ENCODE measurements at regions not wholly inside any gene's neighbourhood (a gene's known extent, or its start where the extent isn't known, plus 50 kb on each side); places are given as distances from the start of the nearest gene placed in this dataset.

DNA sequence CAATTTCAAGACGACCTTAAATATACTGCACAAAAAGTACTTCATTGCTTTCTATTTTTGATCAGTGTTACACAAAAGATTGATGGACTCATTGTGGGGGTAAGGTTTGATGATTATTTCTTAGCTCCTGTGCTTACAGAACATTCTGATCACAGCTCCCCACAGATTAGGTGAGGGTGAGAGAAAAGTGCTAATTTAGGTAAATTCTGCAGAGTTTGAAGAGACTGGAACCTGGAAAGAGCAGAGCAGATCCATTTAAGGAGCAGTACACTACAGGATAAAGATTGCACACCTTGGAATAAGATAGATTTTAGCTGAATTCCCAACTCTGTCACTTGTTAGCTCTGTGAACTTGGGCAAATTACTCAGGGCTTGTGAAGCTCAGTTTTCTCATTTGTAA is 291.9 kb upstream of the CDH7 start:
- ATAC-seq (no peak), DNase-seq (no peak)
- Histone ChIP-seq H3K4me3 (no peak overlapping the region), H3K4me1 (no peaks in the 10 kb centered on the region), H3K27ac (no peak overlapping the region), H3K27me3 (no peaks in the 10 kb centered on the region), H3K9me3 (no peaks in the 10 kb centered on the region), H3K36me3 (no peaks in the 10 kb centered on the region)
- WGBS, 2 donors, result 16 to 19% methylated on average over 1 of the region's 1 CpG
- intact Hi-C loops (cut with DNase I), result no loop called here
- TF ChIP-seq, protein P1, sequence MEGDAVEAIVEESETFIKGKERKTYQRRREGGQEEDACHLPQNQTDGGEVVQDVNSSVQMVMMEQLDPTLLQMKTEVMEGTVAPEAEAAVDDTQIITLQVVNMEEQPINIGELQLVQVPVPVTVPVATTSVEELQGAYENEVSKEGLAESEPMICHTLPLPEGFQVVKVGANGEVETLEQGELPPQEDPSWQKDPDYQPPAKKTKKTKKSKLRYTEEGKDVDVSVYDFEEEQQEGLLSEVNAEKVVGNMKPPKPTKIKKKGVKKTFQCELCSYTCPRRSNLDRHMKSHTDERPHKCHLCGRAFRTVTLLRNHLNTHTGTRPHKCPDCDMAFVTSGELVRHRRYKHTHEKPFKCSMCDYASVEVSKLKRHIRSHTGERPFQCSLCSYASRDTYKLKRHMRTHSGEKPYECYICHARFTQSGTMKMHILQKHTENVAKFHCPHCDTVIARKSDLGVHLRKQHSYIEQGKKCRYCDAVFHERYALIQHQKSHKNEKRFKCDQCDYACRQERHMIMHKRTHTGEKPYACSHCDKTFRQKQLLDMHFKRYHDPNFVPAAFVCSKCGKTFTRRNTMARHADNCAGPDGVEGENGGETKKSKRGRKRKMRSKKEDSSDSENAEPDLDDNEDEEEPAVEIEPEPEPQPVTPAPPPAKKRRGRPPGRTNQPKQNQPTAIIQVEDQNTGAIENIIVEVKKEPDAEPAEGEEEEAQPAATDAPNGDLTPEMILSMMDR (IDR thresholded peaks at IDR 0.05), result no peak

DNA sequence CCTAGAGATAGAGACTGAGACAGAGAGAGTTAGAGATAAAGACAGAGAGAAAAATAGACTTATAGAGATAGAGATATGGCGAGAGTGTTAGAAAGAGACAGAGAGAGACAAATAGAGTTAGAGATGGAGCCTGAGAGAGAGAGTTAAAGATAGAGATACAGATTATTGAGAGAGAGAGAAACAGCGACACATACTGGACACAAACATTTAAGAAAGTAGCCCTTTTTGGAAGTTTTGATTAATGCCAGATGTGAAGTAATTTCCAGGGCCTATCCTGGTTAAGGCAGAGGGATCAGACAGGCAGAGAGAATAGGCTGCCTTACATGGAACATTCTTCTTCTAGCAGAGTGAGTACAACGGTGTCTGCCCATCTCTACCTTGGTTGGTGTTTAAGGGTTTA is 311.6 kb upstream of the CDH7 start:
- H3K4me3 ChIP-seq, result no peak overlapping the region
- intact Hi-C loops (cut with DNase I), result no loop called here
- H3K27me3 ChIP-seq, result no peaks in the 10 kb centered on the region
- peaks cover 0 to 8% (median 0%) of the 10 kb centered on the region in 11 donors for H3K9me3 ChIP-seq
- TF ChIP-seq, protein P1 (IDR thresholded peaks at IDR 0.05), result peak in 1 of 9 donors; percentile 8
- no peak overlapping the region for H3K27ac ChIP-seq
- ATAC-seq (no peak), DNase-seq (no peak)
- no peaks in the 10 kb centered on the region for H3K4me1 ChIP-seq
- WGBS, 2 donors, result 52 to 54% methylated on average over 3 of the region's 3 CpGs
- H3K36me3 ChIP-seq, result no peaks in the 10 kb centered on the region

DNA sequence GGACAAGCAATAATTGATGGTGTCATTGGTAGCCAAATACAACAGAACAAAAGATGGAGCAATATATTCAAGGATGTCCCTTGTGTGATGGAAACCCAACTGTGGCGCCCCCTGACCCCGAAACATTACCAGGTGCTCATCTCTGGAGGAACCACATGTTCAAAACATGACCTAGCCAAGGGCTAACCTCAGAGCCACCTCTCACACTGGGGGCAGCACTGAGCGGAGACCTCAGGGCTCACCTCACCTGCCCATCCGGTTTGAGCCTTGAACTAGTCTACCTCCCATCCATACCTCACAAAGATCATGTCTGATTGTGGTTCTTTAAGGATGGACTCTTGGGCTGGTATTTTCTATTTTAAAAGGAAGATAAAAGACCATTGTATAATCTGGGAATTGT is 314.4 kb upstream of the CDH7 start:
- H3K4me1 ChIP-seq, result no peaks in the 10 kb centered on the region
- 88 to 90% methylated on average over 4 of the region's 4 CpGs for WGBS, 2 donors
- intact Hi-C loops (cut with DNase I), result no loop called here
- TF ChIP-seq, protein P1 (IDR thresholded peaks at IDR 0.05), result no peak
- DNase-seq (no peak), ATAC-seq (no peak)
- no peak overlapping the region for H3K27ac ChIP-seq
- no peaks in the 10 kb centered on the region for H3K36me3 ChIP-seq
- no peak overlapping the region for H3K4me3 ChIP-seq
- H3K9me3 ChIP-seq, result peaks cover 0 to 8% (median 0%) of the 10 kb centered on the region in 11 donors
- no peaks in the 10 kb centered on the region for H3K27me3 ChIP-seq

DNA sequence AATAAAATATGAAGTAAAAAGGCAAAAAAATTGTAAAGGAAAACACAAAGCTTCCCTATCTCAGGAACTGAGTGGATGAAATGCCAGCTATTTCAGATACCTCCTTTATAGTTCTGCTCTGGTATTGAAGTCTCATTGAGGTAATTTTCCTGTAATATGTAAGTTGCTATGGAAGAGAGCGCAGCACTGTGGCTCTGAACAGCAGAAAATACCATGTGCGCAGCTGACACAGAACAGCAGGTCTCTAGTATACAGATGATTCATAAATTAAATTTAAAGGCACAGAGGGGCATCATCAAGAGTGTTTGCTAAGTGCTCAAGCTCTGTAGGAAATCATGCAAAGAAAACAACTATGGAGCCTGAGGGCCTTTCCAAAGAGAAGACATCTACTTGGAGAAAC is 315.3 kb upstream of the CDH7 start:
- intact Hi-C loops (cut with DNase I), result no loop called here
- DNase-seq, result no peak
- no peaks in the 10 kb centered on the region for H3K27me3 ChIP-seq
- no peak overlapping the region for H3K4me3 ChIP-seq
- no peaks in the 10 kb centered on the region for H3K36me3 ChIP-seq
- ATAC-seq, result no peak
- WGBS, 2 donors, result 88 to 97% methylated on average over 2 of the region's 2 CpGs
- no peaks in the 10 kb centered on the region for H3K4me1 ChIP-seq
- TF ChIP-seq, protein P1 (IDR thresholded peaks at IDR 0.05), result no peak
- peaks cover 0 to 8% (median 0%) of the 10 kb centered on the region in 11 donors for H3K9me3 ChIP-seq
- no peak overlapping the region for H3K27ac ChIP-seq

Measured in heart right ventricle (tissue), 16 donors.